Activated naive CD4-positive, alpha-beta T cell (primary cell): ENCODE measurements at regions not wholly inside any gene's neighbourhood (a gene's known extent, or its start where the extent isn't known, plus 50 kb on each side); places are given as distances from the start of the nearest gene placed in this dataset.
"Not testable (repeated sequence)": the region's sequence is repeated elsewhere in the genome, so short reads cannot be mapped to it uniquely, and the experiment has no call there.

Experiments used
- DNase-seq, 4 experiments: peaks; one replicate each; lab custom pipeline; 2025; lab: John Stamatoyannopoulos, UW

DNA sequence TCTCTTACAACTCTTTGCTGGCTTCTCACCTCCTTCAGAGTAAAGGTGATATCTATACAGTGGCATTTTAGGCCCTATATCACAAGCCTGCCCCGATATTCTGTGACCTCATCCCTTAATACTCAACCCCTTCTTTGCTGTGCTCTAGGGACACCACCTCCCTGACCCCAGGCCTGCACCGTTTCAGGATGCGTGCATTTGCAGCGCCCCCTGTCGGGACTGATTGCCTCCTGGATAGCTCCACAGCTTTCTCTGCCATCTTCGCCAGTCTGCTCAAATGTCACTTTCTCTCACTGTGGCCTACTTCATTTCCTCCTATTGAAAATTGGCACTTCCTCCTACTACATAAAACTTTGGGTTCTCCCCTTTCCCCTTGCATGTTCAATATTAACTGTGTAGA is 289.6 kb downstream of the SOCS6 start:
- DNase-seq = no peak

DNA sequence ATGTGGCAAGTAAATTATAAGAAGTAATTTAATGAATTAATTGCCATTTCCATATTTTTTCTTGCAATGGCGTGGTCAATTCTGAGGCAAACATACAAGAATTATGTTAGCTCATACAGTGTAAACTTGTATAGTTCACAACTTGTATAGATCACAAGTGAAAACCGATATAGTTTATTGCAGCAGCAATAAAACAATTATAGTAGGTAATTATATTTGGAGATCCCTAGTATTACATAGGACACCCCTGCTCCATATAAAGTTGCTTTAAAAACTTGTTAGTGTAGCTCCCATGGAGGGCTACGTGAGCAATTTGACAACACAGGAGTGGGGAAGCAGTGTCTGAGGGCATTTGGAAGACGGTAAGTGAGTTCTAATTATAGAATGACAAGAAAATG is 288.2 kb downstream of the SOCS6 start:
- DNase-seq = no peak

DNA sequence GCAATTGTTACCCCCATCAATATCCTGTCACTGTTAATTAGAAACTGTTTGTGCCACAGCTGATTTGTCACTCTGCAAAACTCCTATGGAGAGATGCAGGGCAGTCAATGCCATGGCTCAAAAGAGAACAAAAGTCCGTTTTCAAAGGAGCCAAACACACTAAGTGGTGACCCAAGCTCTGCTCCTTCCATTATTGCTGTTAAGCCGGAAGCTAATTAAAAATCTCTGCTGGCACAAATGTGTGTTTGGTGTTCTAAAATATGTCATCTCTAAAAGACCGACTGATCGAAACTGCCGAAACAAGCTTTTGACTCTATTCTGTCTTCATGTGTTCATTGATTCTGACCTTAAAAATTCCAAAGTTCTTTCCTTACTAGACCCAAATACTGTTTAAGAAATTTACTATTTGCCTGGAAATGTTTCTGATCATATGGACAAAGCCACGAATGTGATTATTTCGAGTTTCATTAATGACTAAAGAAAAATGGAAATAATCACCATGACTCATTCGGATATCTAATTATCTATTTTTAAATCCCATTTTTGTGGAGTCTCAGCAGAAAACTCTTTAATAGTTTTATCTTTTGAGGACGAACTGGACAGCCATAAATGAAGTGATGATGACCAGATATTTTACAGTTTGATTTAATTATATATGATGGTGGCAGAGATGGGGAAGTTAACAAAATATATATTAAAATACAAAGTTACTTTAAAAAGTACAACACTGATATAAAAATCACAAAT is 287.6 kb downstream of the SOCS6 start:
- no peak for DNase-seq

DNA sequence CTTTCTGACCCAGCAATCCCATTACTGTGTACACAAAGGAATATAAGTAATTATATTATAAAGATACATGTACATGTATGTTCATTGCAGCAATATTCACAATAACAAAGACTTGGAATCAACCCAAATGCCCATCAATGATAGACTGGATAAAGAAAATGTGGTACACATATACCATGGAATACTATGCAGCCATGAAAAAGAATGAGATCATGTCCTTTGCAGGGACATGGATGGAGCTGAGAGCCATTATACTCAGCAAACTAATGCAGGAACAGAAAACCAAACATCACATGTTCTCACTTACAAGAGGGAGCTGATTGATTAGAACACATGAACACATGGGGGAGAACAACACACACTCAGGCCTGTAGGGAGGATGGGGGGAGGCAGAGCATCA is 286.1 kb downstream of the SOCS6 start:
- not testable (repeated sequence) for DNase-seq

DNA sequence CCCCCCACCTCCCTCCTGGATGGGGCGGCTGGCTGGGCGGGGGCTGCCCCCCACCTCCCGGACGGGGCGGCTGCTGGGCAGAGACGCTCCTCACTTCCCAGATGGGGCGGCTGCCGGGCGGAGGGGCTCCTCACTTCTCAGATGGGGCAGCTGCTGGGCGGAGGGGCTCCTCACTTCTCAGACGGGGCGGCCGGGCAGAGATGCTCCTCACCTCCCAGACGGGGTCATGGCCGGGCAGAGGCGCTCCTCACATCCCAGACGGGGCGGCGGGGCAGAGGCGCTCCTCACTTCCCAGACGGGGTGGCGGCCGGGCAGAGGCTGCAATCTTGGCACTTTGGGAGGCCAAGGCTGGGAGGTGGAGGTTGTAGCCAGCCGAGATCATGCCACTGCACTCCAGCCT is 280.8 kb downstream of the SOCS6 start:
- not testable (repeated sequence) for DNase-seq

DNA sequence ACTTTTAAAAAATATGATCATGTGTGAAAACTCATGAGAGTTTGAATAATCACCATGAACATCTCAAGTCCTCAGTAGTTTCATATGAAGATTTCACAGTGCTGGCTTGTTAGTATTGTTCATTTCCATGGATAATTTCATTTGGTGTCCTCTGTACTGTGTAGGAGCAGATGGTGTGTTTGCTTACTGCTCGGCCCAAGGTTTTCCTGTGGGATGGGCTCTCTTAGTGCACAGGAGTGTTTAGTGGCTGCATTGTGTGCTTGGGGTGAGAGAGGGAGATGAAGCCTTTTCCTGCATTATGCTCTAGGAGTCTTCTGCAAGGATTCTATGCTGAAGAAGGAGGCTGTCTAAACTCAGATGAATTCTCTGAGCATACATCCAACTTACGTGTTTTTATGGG is 270.6 kb downstream of the SOCS6 start:
- no peak for DNase-seq

DNA sequence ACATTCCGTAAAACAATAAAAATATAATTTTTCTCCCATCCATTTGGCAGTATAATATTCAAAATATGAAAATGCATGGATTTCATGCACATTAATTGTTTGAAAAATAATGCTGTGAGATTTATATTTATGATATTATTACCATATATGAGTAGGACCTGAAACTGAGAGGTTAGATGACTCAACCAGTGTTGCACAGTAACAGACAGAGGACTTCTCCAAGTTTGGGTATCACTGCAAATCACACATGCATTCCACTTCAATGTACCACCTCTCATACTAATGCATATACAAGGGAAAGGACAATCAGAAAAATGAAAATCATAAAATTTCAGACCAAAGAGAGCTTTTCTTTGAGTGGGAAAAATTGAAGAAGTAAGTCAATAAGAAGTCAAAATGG is 269.5 kb downstream of the SOCS6 start:
- no peak for DNase-seq

DNA sequence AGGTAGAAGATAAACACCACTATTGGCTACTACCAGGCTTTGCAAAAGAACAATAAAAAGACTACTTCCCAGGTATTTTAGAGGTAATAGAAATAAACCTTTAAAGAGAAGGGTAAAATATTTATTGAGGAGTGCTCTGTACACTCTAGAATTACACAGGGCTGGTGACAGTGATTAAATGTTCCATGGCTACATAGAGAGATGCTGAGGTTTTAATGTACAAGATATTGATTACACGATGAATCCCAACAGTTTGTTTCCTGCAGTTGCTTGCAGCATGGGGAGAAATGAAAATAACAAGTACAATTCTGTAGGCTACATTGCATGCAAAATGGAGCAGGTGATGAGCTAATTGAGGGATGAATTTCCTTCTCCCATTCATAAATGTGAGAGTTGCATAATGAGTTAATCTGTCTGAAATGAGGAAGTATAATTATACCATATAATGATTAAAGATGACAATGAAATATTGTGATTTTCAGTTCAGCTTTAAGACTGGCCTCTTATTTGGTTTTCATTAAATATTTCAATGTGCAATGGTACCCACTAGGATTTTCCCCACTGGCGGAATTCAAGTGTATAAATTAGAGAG is 266.1 kb downstream of the SOCS6 start:
- DNase-seq = no peak

DNA sequence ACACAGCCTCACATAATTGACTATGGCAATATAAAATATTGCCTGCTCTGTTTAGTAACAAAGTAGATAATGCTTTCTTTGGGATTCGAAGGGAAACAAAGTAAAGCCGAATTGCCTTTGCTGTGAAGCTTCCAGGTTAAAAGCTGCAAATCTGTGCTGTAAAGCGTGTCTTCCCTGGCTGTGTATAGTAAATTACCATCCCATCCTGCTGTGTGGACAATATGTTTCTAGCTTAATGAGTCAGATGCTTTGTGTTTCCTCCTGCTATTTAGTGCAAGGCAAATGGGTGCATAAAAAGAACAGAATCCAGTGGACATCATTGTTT is 265.1 kb downstream of the SOCS6 start:
- DNase-seq = no peak

DNA sequence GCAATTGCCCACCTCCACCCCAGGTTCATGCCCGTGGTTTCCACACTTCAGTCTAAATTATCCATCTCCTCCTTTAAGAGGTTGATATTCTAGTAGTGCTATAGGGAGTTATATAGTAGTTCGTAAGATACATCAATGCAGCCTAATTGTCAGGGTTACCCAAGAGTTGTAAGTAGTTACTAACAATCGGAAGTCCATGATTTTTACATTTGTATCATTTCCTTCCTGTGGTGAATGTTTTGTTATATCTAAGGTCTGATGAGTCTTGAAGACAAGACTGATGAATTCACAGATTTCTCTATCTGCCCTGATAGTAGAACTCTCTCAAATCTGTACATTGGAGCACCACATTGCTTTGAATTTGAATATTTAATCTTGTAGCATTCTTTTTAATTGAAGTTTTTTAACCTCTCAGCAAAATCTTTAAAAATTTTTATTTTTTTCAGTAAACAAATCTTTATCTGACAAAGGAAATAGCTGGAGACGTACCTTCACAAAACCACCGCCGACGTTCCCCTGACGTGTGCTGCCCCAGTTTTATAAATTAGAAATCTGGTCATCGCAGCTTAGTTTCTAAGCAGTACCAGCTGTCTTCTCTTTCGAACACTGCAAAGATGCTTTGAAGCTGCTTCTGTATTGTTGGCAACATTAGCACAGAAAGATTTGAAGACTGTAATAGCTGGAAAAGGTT is 264.5 kb downstream of the SOCS6 start:
- DNase-seq = no peak

DNA sequence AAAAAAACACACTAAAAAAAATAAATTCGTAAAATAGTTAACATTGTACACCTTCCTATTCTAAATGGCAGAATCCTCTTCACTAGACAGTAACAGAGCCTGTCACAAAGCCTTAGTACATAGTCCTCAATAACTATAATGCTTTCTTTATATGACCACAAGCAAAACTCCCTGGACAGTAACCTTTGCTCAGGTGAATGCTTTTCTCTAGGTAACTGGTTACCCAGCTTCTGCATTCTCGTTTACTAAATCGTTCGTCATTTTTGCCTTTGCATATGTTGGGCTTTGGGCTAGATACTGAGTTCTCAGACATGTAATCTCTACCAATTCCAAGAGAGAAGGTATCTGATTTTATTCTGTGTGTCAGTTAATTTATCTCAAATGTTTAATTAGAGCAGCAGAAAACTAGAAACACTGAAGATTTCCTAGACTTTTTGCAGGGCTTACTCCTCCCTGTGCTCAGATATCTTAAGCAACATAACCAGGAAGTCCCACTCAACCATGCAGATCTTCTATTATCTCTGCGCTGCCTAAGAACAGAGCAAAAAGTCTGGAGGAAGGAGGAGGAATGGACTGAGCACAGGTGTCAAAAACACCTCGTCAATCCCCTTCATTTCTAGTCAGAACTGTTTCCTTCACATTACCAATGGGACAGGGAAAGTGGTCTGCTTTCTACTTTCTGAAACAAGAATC is 247.7 kb downstream of the SOCS6 start:
- DNase-seq = no peak

DNA sequence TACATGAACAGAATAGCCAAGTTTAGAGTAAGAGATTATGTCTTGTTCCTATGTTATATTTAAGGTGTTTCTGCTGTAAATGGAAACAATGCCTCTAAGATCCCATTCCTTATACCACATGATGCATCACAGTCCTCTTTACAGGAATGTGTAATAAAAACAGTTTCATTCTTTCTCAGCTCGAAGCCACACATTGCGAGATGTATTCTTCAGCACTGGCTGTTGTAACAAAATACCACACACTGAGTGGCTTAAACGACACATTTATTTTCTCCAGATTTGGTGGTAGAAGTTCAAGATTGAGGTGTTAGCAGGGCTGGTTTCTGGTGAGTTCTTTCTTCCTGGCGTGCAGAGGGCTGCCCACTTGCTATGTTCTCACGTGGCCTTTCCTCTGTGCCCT is 246.2 kb downstream of the SOCS6 start:
- DNase-seq = no peak

DNA sequence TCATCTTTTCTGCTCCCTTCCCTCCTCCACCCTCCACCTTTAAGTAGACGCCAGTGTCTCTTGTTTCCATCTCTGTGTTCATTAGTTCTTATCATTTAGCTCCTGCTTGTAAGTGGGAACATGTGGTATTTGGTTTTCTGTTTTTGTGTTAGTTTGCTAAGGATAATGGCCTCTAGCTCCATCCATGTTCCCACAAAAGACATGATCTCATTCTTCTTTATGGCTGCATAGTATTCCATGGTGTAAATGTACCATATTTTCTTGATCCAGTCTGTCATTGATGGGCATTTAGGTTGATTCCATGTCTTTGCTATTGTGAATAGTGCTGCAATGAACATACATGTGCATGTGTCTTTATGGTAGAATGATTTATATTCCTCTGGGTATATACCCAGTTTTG is 236.5 kb downstream of the SOCS6 start:
- DNase-seq = not testable (repeated sequence)

DNA sequence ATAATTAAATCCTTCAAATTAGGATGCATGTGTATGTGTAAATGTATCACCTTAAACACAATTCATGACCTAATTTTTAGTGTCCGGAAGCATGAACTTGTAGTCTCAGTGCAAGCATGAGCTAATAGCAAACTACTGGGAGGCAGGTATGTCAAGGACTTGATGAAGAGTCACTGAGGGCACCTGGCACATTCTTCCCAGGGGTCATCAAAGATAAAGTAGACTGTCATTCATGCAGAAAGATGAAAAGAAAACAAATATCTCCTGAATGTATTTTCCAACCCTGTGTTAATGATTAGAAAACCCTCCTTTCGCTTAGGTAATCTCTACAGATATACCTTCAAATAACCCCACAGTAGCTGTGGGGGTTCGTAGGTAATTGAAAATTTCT is 234.9 kb downstream of the SOCS6 start:
- DNase-seq = no peak

DNA sequence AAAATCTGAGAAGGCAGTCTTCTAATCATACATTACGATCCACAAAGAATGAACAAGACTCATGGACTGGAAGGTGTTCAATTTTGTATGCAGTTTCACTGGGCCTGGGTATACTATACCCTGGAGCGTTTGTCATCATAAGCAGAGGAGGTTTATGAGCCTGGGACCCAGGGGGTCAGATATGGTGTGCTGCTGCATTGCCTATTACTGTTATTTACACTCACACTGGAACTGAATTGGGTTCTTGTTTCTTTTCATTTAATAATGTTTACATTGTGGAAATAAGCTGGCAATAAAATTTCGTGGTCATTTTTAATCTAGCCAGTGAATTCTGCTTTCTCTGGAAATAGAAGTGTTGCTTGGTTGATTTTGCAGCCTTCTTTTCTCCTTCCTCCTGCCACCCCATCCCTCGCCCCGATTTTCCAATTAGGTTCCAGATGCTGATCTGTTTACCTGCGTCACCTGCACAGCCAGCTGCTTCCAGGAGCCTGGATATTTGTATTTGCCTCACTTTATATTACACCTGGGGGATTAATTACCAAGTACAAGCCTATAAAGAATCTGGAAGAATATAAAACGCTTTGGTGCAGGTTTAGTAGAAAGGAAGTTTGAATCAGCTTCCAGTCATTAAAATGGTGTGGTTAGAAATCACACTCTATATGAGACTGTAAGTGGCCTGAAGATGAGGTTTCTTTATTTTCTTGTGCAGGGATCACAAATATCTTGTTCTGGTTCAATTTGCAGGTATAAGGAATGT is 234.4 kb downstream of the SOCS6 start:
- DNase-seq = no peak

DNA sequence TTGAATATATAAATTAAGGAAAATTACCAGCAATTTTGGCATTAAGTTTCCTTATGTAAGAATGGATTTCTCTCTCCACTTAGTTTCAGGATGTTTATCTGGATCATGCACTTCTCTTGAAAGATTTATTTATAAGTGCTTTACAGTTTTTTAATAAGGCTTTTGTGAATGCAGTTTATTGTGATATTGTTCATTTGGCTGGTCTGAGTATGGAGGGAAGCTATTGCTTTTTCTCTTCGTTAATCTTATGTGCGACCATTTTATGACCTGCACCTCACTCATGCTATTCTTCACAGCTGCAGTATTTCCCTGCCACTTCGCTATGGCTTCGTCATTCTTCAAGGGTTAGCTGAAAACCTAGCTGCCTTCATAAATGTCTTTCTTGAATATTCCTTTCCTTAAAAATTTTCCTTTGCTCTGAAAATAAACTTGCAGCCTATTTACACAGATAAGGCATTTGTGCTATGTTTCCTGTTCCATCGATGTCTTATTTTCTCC is 233.4 kb downstream of the SOCS6 start:
- DNase-seq = no peak

DNA sequence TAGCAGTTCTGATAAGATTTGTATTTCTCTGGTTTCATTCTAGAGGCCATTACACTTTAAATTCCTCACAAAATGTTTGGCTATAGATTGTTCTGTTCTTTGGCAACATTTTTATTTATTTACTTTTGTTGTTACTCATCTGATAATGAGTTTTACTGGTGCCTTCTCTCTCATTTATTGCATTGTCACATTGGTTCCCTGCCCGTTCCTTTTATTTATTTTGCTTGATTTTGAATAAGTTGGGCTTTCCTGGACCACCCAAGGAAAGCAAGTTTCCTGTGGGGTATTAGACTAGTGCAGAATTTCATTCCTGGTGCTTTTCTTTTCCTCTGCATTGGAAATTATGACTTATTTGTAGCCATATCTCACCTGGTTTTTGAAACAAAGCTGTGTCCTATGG is 232.0 kb downstream of the SOCS6 start:
- no peak for DNase-seq

DNA sequence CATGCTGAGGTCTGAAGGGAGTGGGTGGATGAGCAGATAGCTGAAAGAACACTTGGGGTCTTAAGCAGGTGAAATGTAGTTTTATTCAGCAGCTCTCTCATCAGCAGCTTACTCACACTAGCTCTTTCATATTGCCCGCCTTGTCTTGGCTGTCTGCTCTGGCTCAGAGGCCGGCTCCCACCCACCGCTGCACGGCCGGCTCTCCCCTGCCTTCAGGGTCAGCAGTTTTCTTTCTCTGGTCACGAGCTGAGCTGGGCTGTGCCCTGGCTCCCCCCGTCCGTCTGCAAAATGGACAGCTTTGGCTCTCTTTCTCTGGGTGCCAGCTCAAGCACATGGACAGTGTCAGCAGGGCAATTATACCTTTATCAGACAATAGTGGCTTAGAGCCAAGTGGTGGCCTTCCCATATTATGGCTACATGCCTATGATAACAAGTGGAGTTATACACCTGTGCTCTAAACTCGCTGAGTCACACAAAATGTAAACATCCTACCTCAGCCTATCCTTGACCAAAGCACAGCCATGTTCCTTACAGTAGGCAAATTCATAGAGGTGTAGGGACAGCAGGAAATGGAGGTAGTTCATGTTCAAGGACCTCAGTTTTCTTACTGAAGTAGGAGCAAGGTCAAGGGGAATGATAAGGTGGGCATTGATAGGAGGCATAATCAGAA is 224.8 kb downstream of the SOCS6 start:
- no peak for DNase-seq

DNA sequence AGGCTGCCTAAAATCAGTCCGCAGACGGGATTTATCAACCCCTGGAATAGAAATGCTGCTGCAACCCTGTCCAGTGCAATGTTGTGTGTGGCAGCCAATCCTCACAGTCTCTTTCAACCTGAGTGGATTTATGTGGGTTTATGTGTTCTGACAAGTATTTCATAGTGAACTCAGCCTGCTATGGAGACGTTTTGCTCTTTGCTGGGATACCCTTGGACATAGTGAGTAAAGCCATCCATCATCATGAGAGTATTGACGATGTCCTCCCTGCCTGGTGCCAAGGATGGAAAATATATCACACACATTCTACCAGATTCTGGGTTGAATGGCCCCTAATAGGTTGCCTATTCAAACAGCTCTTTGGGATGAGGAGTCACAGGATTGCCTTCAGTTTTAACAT is 219.1 kb downstream of the SOCS6 start:
- no peak for DNase-seq

DNA sequence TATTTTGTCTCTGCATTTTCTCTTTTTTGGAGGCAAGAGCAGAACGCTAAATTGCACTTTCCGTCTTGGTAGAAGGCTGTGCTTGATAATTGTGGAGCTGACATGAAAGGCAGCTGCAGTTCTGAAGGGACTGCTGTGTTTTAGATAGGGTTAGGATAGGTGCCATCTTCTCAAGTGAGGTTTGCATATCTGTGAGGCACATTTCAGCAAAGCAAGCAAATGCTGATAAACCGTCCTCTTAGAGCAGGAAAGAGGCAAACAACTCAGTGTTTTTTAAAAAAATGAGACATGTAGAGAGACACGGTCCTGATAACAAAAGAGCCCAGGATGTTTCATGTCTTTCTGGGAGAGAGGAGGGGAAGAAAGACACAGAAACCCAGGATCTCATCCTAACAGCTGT is 217.7 kb downstream of the SOCS6 start:
- DNase-seq = no peak

DNA sequence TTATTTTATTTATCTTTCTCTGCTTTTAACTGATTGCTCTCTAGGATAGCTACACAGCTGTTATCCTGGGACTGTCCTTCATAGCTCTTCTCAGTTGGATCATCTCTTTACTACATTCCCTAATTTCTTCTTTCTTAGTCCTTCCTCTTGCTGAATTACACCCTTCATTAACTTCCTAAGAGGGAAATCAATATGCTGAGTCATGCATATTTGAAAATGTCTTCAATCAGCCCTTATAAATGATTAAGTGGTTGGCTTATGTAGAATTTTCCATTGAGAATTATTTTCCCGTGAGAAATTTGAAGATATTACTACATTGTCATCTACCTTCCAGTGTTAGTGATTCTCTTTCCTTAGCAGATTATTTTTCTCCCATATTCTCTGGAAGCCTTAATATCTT is 214.2 kb downstream of the SOCS6 start:
- no peak for DNase-seq

DNA sequence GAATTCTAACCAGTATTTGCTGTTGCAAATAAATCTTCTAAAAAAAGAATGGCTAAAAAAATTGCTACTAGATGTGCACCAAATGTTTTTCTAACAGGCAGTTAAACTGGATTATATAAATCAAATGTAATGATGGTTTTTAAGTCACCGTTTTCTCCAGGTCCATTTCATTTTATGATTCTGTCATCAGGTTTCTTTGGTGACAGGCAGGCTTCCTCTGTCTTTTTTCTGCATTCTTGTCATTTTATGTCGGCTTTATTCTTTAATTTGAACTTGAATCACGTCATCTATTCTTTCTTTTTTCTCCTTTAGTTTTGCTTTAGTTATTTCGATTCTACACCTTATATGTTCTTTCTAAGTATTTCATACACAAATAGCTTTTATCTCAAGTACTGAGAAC is 212.5 kb downstream of the SOCS6 start:
- no peak for DNase-seq
